Heart left ventricle (tissue), 16 donors: ENCODE measurements at regions not wholly inside any gene's neighbourhood (a gene's known extent, or its start where the extent isn't known, plus 50 kb on each side); places are given as distances from the start of the nearest gene placed in this dataset.

ENCODE experiments used
- ATAC-seq, 4 donors: fragments of 200-7000 bp; cut with Tn5 transposase; one replicate each; pipeline ENCODE4 v1.9.1; 2020 to 2022; ENCODE audit warnings: moderate library complexity in 4 of 4, mild to moderate bottlenecking in 3 of 4, moderate number of reproducible peaks in 1 of 4
- DNase-seq, 5 donors: peaks; one replicate each; pipeline ENCODE4 v3.0.0-alpha.2; 2020
- H3K27ac ChIP-seq, 12 donors: fragments of 200-600 bp; sonication (generic) in 4 of 12; one replicate each; pipeline versions ENCODE4 v1.5.0 to v1.8.0; 2016 to 2022; ENCODE audit warnings: mild to moderate bottlenecking in 2 of 12
- H3K27me3 ChIP-seq, 9 donors: fragments of 200-600 bp; sonication (generic) in 2 of 9; one replicate each; pipeline versions ENCODE4 v1.5.1 to v1.8.0; 2016 to 2022; ENCODE audit warnings: mild to moderate bottlenecking in 3 of 9
- H3K36me3 ChIP-seq, 9 donors: fragments of 200-600 bp; sonication (generic) in 2 of 9; one replicate each; pipeline versions ENCODE4 v1.5.0 to v1.8.0; 2018 to 2022; ENCODE audit warnings: mild to moderate bottlenecking in 2 of 9
- H3K4me1 ChIP-seq, 12 donors: fragments of 200-600 bp; sonication (generic) in 4 of 12; one replicate each; pipeline versions ENCODE4 v1.5.0 to v1.8.0; 2016 to 2022; ENCODE audit warnings: mild to moderate bottlenecking in 3 of 12
- H3K4me3 ChIP-seq, 12 donors: fragments of 200-600 bp; sonication (generic) in 4 of 12; one replicate each; pipeline versions ENCODE4 v1.5.0 to v1.8.0; 2017 to 2022; ENCODE audit warnings: mild to moderate bottlenecking in 9 of 12, moderate library complexity in 4 of 12
- H3K9me3 ChIP-seq, 12 donors: fragments of 200-600 bp; sonication (generic) in 4 of 12; one replicate each; pipeline versions ENCODE4 v1.5.0 to v1.8.0; 2016 to 2022; ENCODE audit warnings: mild to moderate bottlenecking in 1 of 12
- POLR2A ChIP-seq, 2 donors: fragments of 450-650 bp; IDR thresholded peaks; one replicate each; pipeline ENCODE4 v1.6.1; 2017; ENCODE audit warnings: antibody characterized with exemption in 2 of 2, mild to moderate bottlenecking in 2 of 2, moderate library complexity in 2 of 2
- WGBS, 4 donors: extraction: QIAGEN DNeasy Blood & Tissue Kit in 2 of 4; methylation state at CpG; one replicate each; pipeline versions ENCODE4 v1.1.5 to v1.1.7; 2013 to 2018; 5-methylcytosine and 5-hydroxymethylcytosine counted together
- intact Hi-C, 10 donors: fragments of 100-400 bp; cut with DNase I; formaldehyde crosslinking; loops; one replicate each; pipeline versions ENCODE4 v1.11.1 to v1.14.2; 2022
- TF ChIP-seq, protein P1 (sequence below), 12 donors: fragments of 200-600 bp; sonication (generic) in 4 of 12; IDR thresholded peaks; one replicate each; pipeline versions ENCODE4 v1.5.0 to v1.8.0; 2018 to 2022; ENCODE audit warnings: antibody characterized with exemption in 12 of 12, mild to moderate bottlenecking in 5 of 12
- donor health status: ischemic (EF 13 %, LVEDD 7.1; RV severe dilation, severe dysfunction).
- donor health status: healthy with polysubstance abuse.
- donor health status: DM: no; HTN: yes; CAD: no.
- donor health status: DM: no; HTN: no; CAD: no.
- donor health status: ischemic (EF 25% LVEDD 6.9; RV normal size, moderate dysfunction).
- donor health status: ischemic (EF 25% LVEDD 5.7; RV mildly dilated, moderate dysfunction).
- donor health status: healthy.
- donor health status: DM: yes; HTN: yes; CAD: no.
- donor health status: ischemic (EF 35%, LVEDD 5.7; RV mildly dilated, moderate dysfunction).
- donor health status: nonischemic (EF 11% LVEDD 7.7; RV severe dilation, severe dysfunction).
- donor health status: DM: yes; HTN: yes; CAD: no.
- donor health status: PGD.
- donor health status: ischemic (EF 29% LVEDD 5.4; RV normal size, mild dysfunction).
- donor health status: nonischemic (EF 23%, LVEDD 6.1; RV moderate dilation, normal function).

DNA sequence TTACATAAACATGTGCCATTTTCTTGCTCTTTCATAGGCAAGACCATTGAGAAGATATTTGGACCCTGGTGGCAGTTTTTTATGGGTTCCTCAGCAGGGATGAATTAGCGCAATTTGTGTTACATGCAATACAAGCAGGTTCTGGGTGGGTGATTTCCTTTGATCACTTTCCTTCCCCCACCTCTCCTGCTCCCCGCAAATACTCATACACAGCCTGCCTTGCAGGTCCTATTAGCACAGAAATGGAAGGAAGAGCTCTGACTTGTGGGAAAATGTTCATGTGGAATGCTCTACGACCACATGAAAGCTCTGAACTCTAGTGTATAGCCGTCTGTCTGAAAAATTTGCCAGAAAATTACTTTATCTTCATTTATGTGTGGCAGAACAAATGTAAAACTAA lies 361.0 kb upstream of the FAT1 start:
- no peaks in the 10 kb centered on the region for H3K27me3 ChIP-seq
- no peaks in the 10 kb centered on the region for H3K9me3 ChIP-seq
- WGBS, 4 donors, result 75 to 82% (median 77%) methylated on average over 4 of the region's 4 CpGs
- H3K27ac ChIP-seq, result no peak overlapping the region
- no peaks in the 10 kb centered on the region for H3K4me1 ChIP-seq
- TF ChIP-seq POLR2A (IDR thresholded peaks at IDR 0.05), result no peak
- TF ChIP-seq, protein P1, sequence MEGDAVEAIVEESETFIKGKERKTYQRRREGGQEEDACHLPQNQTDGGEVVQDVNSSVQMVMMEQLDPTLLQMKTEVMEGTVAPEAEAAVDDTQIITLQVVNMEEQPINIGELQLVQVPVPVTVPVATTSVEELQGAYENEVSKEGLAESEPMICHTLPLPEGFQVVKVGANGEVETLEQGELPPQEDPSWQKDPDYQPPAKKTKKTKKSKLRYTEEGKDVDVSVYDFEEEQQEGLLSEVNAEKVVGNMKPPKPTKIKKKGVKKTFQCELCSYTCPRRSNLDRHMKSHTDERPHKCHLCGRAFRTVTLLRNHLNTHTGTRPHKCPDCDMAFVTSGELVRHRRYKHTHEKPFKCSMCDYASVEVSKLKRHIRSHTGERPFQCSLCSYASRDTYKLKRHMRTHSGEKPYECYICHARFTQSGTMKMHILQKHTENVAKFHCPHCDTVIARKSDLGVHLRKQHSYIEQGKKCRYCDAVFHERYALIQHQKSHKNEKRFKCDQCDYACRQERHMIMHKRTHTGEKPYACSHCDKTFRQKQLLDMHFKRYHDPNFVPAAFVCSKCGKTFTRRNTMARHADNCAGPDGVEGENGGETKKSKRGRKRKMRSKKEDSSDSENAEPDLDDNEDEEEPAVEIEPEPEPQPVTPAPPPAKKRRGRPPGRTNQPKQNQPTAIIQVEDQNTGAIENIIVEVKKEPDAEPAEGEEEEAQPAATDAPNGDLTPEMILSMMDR (IDR thresholded peaks at IDR 0.05), result no peak
- intact Hi-C loops, result no loop called here
- no peak overlapping the region for H3K4me3 ChIP-seq
- ATAC-seq (no peak), DNase-seq (no peak)
- no peaks in the 10 kb centered on the region for H3K36me3 ChIP-seq

- intact Hi-C loops, result no loop called here
- H3K27ac ChIP-seq, result no peak overlapping the region
- H3K9me3 ChIP-seq, result no peaks in the 10 kb centered on the region
- TF ChIP-seq, protein P1 (IDR thresholded peaks at IDR 0.05), result no peak
- no peak for TF ChIP-seq POLR2A (IDR thresholded peaks at IDR 0.05)
- no peak overlapping the region for H3K4me3 ChIP-seq
- H3K4me1 ChIP-seq, result no peaks in the 10 kb centered on the region
- no peak for ATAC-seq
- no peaks in the 10 kb centered on the region for H3K36me3 ChIP-seq
- no peaks in the 10 kb centered on the region for H3K27me3 ChIP-seq
- WGBS, 4 donors, result 90 to 93% (median 92%) methylated on average over 3 of the region's 3 CpGs
- no peak for DNase-seq
Observed at GRCh38 chr4:187085339-187085738, 361.7 kb upstream of the FAT1 start.

GRCh38 chr4:187086151-187086550 lies 362.5 kb upstream of the FAT1 start:
- Histone ChIP-seq H3K4me1 (no peaks in the 10 kb centered on the region), H3K36me3 (no peaks in the 10 kb centered on the region), H3K4me3 (no peak overlapping the region), H3K27me3 (no peaks in the 10 kb centered on the region), H3K9me3 (no peaks in the 10 kb centered on the region), H3K27ac (no peak overlapping the region)
- DNase-seq (no peak), ATAC-seq (no peak)
- intact Hi-C loops, result no loop called here
- TF ChIP-seq, protein P1 (IDR thresholded peaks at IDR 0.05), result no peak
- TF ChIP-seq POLR2A (IDR thresholded peaks at IDR 0.05), result no peak
- 77 to 84% (median 83%) methylated on average over 5 of the region's 5 CpGs for WGBS, 4 donors

DNA sequence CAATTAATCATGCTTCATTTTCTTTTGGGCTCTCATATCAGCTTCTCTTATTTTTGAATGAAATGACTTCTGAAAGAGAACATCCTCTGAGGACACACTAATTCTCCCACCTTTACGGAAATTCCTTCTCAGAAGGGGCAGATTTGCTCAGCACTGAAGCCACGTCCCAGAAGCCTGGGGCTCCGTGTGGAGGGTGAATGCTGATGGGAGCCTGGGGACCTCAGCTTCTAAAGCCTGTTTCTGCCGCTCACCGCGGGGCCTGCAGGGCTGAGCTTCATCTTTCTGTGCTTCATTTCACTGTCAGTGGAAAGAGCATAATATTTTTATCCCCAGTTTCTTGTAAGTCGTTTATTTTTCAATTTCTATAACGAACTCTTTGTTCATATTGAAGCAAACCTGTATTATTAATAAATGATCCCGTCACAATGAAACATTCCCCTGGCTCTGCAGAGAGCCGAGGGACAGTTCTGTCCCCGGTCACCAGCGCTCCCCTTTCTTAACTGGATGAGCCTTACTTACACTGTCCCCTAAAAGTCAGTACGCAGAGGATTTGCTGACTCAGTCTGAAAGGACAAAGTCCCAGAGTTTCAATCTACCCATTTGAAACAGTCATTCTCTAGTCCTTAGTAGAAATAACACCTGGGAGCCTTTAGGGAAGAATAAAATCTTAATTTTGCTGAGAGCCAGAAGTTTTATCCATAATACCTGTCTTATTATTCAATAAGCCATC lies 364.6 kb upstream of the FAT1 start:
- ATAC-seq, result no peak
- 53 to 66% (median 59%) methylated on average over 13 of the region's 13 CpGs for WGBS, 4 donors
- H3K9me3 ChIP-seq, result no peaks in the 10 kb centered on the region
- H3K27me3 ChIP-seq, result no peaks in the 10 kb centered on the region
- intact Hi-C loops, result no loop called here
- no peaks in the 10 kb centered on the region for H3K4me1 ChIP-seq
- no peak overlapping the region for H3K27ac ChIP-seq
- H3K36me3 ChIP-seq, result no peaks in the 10 kb centered on the region
- TF ChIP-seq POLR2A (IDR thresholded peaks at IDR 0.05), result no peak
- TF ChIP-seq, protein P1 (IDR thresholded peaks at IDR 0.05), result no peak
- H3K4me3 ChIP-seq, result no peak overlapping the region
- no peak for DNase-seq
